Fibroblast of villous mesenchyme (primary cell): ENCODE measurements at regions not wholly inside any gene's neighbourhood (a gene's known extent, or its start where the extent isn't known, plus 50 kb on each side); places are given as distances from the start of the nearest gene placed in this dataset.
A peak's percentile ranks its signal among the peaks of the same experiment; 100 is the strongest.

Source experiments
- DNase-seq: peaks from one replicate; pipeline ENCODE4 v3.0.0-alpha.2; 2010; ENCODE audit warnings: low read depth
- H3K4me3 ChIP-seq: 2 replicates; pipeline ENCODE4 v1.5.1; 2011; ENCODE audit warnings: low read depth, mild to moderate bottlenecking, low read length
- TF ChIP-seq, protein P1 (sequence below): IDR thresholded peaks from 2 replicates; pipeline ENCODE4 v1.5.1; 2012; ENCODE audit warnings: low read depth, mild to moderate bottlenecking, low read length; ENCODE audit not compliant: insufficient read depth

DNA sequence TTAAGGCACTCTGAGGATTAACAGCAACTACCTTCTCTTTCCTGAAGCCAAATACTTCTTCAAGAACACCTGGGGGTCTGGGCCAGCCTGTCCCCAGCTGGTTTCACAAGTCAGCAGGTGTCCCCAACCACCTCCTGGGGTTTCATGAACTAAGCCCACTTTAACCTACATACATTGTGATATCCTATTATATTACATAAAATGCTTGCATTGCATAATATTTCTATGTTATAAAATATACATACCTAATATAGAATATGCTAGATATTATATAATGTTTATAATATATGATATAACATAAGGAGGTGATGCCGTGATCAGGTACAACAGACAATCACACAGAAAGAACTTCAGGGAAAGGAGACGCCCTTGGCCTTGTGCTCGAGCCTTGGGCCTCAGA is 367.6 kb downstream of the C16orf95 start:
- TF ChIP-seq, protein P1, sequence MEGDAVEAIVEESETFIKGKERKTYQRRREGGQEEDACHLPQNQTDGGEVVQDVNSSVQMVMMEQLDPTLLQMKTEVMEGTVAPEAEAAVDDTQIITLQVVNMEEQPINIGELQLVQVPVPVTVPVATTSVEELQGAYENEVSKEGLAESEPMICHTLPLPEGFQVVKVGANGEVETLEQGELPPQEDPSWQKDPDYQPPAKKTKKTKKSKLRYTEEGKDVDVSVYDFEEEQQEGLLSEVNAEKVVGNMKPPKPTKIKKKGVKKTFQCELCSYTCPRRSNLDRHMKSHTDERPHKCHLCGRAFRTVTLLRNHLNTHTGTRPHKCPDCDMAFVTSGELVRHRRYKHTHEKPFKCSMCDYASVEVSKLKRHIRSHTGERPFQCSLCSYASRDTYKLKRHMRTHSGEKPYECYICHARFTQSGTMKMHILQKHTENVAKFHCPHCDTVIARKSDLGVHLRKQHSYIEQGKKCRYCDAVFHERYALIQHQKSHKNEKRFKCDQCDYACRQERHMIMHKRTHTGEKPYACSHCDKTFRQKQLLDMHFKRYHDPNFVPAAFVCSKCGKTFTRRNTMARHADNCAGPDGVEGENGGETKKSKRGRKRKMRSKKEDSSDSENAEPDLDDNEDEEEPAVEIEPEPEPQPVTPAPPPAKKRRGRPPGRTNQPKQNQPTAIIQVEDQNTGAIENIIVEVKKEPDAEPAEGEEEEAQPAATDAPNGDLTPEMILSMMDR = no peak
- DNase-seq = no peak
- no peak overlapping the region for H3K4me3 ChIP-seq

DNA sequence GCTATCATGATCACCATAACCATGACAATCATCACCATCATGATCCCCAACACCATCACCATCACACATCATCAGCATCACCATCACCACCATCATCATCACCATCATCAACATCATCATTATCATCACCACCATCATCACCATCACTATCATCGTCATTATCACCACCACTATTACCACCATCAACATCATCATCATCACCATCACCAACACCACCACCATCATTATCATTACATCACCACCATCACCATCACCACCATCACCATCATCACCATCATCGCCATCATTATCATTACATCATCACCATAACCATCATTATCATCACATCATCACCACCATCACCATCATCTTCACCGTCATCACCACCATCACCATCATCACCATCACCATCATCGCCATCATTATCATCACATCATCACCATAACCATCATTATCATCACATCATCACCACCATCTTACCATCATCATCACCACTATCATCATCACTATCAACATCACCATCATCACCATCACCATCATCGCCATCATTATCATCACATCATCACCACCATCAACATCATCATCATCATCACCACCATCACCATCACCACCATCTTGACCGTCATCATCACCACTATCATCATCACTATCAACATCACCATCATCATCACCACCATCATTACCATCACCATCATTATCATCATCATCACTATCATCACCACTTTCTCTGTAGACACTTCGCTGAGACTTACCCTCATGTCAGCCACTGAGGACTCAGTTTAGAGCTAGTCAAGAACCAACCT is 366.0 kb downstream of the C16orf95 start:
- TF ChIP-seq, protein P1 = no peak
- no peak for DNase-seq
- no peak overlapping the region for H3K4me3 ChIP-seq

DNA sequence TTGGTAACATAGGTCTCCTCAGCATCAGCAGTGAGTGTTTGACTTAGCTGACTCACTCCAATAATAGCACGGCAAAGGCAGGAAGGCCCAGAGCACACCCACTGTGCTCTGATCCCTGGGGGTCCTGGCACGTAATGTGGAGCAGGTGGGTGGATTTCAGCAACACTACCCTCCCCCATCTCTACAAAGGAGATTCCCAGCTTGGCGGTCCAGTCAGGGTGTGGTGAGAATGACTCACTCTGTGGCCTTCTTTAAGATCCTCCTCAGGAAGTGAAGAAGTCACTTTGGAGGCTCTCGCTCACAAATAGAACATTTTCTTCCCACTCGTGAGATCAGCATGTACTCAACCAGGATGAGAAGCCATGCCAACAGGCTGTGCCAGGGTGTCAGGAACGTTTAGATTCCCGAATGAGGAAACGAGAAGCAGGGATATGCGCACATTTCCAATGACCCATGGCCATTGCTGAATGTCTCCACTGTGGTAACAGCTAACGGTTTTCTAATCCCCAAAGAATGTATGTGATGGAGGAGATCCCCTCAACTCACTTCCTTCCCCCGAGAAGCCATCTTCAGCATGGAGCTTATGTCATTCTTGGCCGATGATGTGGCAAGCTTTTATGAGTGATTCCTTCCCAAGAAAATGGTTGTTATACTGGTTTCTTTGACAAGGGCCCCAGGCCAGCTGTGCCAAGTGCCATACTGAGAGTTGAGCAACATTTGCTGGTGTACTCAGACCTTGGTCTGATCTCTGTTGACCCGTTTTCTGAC is 365.2 kb downstream of the C16orf95 start:
- TF ChIP-seq, protein P1 = no peak
- no peak overlapping the region for H3K4me3 ChIP-seq
- peak; percentile 86 for DNase-seq

DNA sequence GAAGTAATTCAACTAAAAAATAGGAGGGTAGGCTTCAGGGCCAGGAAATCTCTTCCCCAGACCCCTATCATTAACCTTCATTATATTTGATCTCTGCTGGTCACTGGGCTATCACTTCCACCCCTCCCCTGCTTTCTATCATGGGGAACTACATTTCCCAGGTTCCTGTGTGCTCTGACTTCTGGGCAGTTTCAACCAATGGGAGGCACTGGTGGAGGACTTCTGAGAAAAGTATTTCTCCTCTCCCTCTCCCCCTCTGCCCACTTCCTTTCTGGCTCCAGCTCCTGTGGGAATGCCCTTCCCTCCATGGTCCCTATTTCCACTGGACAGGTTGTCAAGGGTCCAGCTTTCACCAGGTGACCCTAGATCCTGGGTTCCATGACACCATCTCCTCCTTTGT is 364.4 kb downstream of the C16orf95 start:
- no peak for DNase-seq
- no peak overlapping the region for H3K4me3 ChIP-seq
- TF ChIP-seq, protein P1 = no peak

DNA sequence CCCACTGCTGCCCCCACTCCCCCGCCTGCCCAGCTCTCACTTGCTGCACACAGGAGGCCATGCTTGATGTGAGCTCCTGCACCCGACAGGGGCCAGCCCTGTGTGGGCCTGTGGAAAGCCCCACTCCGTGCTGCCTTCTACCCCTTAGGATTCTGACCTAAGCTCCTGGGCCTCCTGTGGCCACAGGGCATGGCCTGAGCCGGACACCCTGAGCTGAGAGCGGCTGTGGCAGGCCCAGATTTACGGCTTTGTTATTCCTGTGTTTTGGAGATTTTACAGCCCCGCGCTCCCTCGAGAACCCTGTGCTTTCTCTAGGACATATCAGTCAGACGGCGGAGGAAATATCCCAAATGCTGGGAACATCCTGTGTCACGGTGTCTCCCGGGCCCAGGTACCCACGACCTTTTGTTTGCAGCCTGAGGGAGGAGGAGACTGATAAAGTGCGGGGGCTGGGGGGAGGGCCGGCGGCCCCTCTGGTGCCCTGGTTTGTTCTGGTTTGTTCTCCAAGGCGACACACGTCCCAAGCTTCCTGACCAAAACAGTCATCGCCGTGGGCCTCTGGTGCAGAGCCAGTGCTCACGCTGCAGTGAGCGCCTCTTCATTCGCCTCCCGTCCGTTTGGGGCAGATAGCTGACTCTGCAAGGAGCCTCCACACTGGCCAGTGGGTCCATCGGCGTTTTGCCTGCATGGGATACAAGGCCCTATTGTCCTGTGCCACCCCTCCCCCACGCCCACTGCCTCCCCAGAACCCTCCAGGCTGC is 363.4 kb downstream of the C16orf95 start:
- DNase-seq = peak; percentile 30
- H3K4me3 ChIP-seq = no peak overlapping the region
- TF ChIP-seq, protein P1 = no peak

DNA sequence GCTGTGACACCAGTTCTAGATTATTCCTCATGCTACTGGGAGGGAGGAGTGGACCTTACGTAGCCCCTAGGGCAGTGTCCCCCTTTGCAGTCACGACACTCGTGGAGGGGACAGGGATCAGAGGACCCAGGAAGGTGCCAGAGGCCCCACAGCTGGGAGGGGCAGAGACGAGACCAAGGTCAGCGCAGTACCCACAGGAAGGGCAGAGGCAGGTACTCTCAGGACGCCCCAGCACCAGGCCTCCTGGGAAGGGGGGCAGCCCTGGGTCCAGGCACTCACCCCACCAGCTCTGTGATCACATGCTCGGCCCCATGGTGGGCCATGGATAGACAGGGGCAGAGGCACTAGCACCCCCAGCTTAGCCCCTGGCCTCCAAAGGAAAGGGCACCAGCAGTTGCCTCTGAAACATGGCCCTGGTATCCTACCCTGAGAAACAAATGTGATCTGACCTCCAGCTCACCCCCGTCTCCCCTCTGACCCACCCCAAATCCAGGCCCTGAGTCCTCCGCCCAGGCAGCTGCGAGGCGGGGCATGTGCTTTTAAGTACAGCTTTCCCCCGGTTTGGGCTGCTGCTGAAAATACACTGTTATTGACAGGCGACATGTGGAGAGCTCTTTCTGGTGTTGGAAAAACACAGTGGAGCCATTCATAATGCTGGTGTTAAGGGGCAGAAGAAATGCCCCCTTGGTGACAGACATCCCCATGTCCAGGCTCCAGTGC is 361.9 kb downstream of the C16orf95 start:
- TF ChIP-seq, protein P1 = no peak
- H3K4me3 ChIP-seq = no peak overlapping the region
- no peak for DNase-seq
